ENCODE measurements at regions not wholly inside any gene's neighbourhood (a gene's known extent, or its start where the extent isn't known, plus 50 kb on each side); places are given as distances from the start of the nearest gene placed in this dataset.

- no peak overlapping the region for H3K9ac ChIP-seq (ENCODE audit: low read length)
- TF ChIP-seq MXI1 (conservative IDR thresholded peaks at IDR 0.05; ENCODE audit: poor library complexity, severe bottlenecking), result no peak
- TF ChIP-seq RAD21 (conservative IDR thresholded peaks at IDR 0.05), result no peak
- TF ChIP-seq EP300 (conservative IDR thresholded peaks at IDR 0.05; ENCODE audit: poor library complexity, severe bottlenecking), result no peak
- no peak for TF ChIP-seq EZH2 (IDR thresholded peaks at IDR 0.05; ENCODE audit: borderline replicate concordance, insufficient read depth, low read length, poor library complexity, severe bottlenecking)
- TF ChIP-seq, protein P1, sequence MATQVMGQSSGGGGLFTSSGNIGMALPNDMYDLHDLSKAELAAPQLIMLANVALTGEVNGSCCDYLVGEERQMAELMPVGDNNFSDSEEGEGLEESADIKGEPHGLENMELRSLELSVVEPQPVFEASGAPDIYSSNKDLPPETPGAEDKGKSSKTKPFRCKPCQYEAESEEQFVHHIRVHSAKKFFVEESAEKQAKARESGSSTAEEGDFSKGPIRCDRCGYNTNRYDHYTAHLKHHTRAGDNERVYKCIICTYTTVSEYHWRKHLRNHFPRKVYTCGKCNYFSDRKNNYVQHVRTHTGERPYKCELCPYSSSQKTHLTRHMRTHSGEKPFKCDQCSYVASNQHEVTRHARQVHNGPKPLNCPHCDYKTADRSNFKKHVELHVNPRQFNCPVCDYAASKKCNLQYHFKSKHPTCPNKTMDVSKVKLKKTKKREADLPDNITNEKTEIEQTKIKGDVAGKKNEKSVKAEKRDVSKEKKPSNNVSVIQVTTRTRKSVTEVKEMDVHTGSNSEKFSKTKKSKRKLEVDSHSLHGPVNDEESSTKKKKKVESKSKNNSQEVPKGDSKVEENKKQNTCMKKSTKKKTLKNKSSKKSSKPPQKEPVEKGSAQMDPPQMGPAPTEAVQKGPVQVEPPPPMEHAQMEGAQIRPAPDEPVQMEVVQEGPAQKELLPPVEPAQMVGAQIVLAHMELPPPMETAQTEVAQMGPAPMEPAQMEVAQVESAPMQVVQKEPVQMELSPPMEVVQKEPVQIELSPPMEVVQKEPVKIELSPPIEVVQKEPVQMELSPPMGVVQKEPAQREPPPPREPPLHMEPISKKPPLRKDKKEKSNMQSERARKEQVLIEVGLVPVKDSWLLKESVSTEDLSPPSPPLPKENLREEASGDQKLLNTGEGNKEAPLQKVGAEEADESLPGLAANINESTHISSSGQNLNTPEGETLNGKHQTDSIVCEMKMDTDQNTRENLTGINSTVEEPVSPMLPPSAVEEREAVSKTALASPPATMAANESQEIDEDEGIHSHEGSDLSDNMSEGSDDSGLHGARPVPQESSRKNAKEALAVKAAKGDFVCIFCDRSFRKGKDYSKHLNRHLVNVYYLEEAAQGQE (IDR thresholded peaks at IDR 0.05; ENCODE audit: borderline replicate concordance), result no peak
- no peak for TF ChIP-seq SMC3 (conservative IDR thresholded peaks at IDR 0.05; ENCODE audit: poor library complexity)
- TF ChIP-seq, protein P2, sequence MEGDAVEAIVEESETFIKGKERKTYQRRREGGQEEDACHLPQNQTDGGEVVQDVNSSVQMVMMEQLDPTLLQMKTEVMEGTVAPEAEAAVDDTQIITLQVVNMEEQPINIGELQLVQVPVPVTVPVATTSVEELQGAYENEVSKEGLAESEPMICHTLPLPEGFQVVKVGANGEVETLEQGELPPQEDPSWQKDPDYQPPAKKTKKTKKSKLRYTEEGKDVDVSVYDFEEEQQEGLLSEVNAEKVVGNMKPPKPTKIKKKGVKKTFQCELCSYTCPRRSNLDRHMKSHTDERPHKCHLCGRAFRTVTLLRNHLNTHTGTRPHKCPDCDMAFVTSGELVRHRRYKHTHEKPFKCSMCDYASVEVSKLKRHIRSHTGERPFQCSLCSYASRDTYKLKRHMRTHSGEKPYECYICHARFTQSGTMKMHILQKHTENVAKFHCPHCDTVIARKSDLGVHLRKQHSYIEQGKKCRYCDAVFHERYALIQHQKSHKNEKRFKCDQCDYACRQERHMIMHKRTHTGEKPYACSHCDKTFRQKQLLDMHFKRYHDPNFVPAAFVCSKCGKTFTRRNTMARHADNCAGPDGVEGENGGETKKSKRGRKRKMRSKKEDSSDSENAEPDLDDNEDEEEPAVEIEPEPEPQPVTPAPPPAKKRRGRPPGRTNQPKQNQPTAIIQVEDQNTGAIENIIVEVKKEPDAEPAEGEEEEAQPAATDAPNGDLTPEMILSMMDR (IDR thresholded peaks at IDR 0.05; ENCODE audit: poor library complexity, severe bottlenecking), result no peak
- TF ChIP-seq POLR2AphosphoS5 (IDR thresholded peaks at IDR 0.05), result no peak
- no peak for TF ChIP-seq TAF1 (IDR thresholded peaks at IDR 0.05; ENCODE audit: low read depth)
- H3K4me3 ChIP-seq (ENCODE audit: low read length), result no peak overlapping the region
- no peaks in the 10 kb centered on the region for H3K9me2 ChIP-seq (ENCODE audit: insufficient read depth, low read length)
- H3F3A ChIP-seq (ENCODE audit: insufficient read depth, low read length, poor library complexity, severe bottlenecking), result no peaks in the 10 kb centered on the region
- H3K36me3 ChIP-seq (ENCODE audit: insufficient read depth, low read length), result no peaks in the 10 kb centered on the region
- H4K20me1 ChIP-seq (ENCODE audit: insufficient read depth), result no peaks in the 10 kb centered on the region
- H3K9me3 ChIP-seq (ENCODE audit: low read length), result no peaks in the 10 kb centered on the region
- H3K27ac ChIP-seq (ENCODE audit: low read length), result no peak overlapping the region
- no peaks in the 10 kb centered on the region for H3K27me3 ChIP-seq (ENCODE audit: insufficient read depth, low read depth, low read length)
- H3K4me2 ChIP-seq (ENCODE audit: low read length), result no peak overlapping the region
- no peak overlapping the region for H2AFZ ChIP-seq (ENCODE audit: low read depth, low read length)
- no peaks in the 10 kb centered on the region for H3K79me2 ChIP-seq (replicated peaks; ENCODE audit: insufficient read depth, low read length)
Observed at GRCh38 chr2:216803791-216804190, 56.1 kb downstream of the TNP1 start.

GRCh38 chr2:216802516-216803215 lies 57.2 kb downstream of the TNP1 start:
- H3K4me2 ChIP-seq (ENCODE audit: low read length), result no peak overlapping the region
- no peak overlapping the region for H3K4me3 ChIP-seq (ENCODE audit: low read length)
- H3K9ac ChIP-seq (ENCODE audit: low read length), result no peak overlapping the region
- no peak overlapping the region for H3K27ac ChIP-seq (ENCODE audit: low read length)
- no peaks in the 10 kb centered on the region for H4K20me1 ChIP-seq (ENCODE audit: insufficient read depth)
- no peaks in the 10 kb centered on the region for H3F3A ChIP-seq (ENCODE audit: insufficient read depth, low read length, poor library complexity, severe bottlenecking)
- no peaks in the 10 kb centered on the region for H3K27me3 ChIP-seq (ENCODE audit: insufficient read depth, low read depth, low read length)
- TF ChIP-seq EZH2 (IDR thresholded peaks at IDR 0.05; ENCODE audit: borderline replicate concordance, insufficient read depth, low read length, poor library complexity, severe bottlenecking), result no peak
- TF ChIP-seq MXI1 (conservative IDR thresholded peaks at IDR 0.05; ENCODE audit: poor library complexity, severe bottlenecking), result no peak
- TF ChIP-seq, protein P1 (IDR thresholded peaks at IDR 0.05; ENCODE audit: borderline replicate concordance), result no peak
- TF ChIP-seq, protein P2 (IDR thresholded peaks at IDR 0.05; ENCODE audit: poor library complexity, severe bottlenecking), result no peak
- no peak for TF ChIP-seq EP300 (conservative IDR thresholded peaks at IDR 0.05; ENCODE audit: poor library complexity, severe bottlenecking)
- no peak for TF ChIP-seq SMC3 (conservative IDR thresholded peaks at IDR 0.05; ENCODE audit: poor library complexity)
- TF ChIP-seq POLR2AphosphoS5 (IDR thresholded peaks at IDR 0.05), result no peak
- TF ChIP-seq TAF1 (IDR thresholded peaks at IDR 0.05; ENCODE audit: low read depth), result no peak
- no peak for TF ChIP-seq RAD21 (conservative IDR thresholded peaks at IDR 0.05)
- H3K36me3 ChIP-seq (ENCODE audit: insufficient read depth, low read length), result no peaks in the 10 kb centered on the region
- no peak overlapping the region for H2AFZ ChIP-seq (ENCODE audit: low read depth, low read length)
- H3K79me2 ChIP-seq (replicated peaks; ENCODE audit: insufficient read depth, low read length), result no peaks in the 10 kb centered on the region
- no peaks in the 10 kb centered on the region for H3K9me3 ChIP-seq (ENCODE audit: low read length)
- H3K9me2 ChIP-seq (ENCODE audit: insufficient read depth, low read length), result no peaks in the 10 kb centered on the region

Measured in neural cell (in vitro differentiated cells).